HPDE6-E6E7 (cell line): ENCODE measurements at regions not wholly inside any gene's neighbourhood (a gene's known extent, or its start where the extent isn't known, plus 50 kb on each side); places are given as distances from the start of the nearest gene placed in this dataset.

Experiments used
- DNase-seq: peaks from one replicate; pipeline ENCODE4 v3.0.0; 2011; ENCODE audit warnings: missing footprints; ENCODE audit errors: extremely low spot score

DNA sequence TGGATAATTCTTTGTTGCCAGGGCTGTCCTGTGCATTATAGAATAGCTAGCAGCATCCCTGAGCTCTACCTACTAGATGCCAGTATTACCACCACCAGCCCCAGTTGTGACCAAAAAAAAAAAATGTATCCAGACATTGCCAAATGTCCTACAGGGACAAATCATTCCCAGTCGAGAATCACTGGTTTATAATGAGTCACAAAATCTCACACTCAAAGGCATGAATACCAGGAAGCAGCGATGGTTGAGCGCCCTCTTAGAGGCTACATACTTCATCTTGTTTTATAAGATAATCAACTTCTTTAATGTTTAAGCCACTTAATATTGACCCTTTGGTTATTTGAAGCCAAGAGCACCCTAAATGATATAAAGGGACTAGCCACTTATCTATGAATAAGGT lies 297.3 kb downstream of the DHX15 start:
- no peak for DNase-seq

DNA sequence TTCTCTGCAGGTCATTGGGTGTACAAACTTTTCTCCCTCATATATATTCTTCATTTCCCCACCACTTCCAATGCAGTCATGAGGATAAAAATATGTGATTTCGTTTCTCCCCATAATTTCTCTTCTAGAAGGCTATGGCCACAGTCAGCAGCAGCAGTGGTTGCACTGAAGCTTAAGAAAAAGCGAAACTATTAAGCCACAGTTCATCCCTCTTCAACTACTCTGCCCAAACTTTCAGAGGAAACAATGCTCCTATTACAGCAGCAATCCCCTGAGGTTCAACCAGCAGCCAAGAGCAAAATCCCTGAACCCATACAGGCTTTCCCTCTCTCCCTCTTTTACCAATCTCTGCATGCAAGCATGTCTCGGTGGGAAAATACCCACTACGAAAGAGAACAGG lies 298.6 kb downstream of the DHX15 start:
- no peak for DNase-seq

DNA sequence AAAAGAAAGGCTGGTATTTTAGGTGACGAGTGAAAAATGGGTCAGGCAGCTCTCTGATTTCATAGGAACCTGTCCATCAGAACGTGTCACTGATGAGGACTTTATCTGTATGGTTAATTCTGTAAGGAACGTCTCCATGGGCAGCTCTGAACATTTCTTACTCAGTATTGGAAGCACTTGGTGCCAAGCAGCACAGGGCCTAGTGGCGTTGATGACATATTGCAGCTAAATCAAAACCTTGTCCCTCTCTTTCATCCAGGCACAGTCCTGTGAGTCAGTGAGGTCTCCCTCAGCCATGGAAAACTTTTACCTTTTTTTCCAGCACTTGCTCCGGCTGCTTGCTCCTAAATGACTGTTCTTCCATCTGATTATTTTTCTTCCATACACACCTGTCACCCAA lies 301.9 kb downstream of the DHX15 start:
- DNase-seq, result no peak

DNA sequence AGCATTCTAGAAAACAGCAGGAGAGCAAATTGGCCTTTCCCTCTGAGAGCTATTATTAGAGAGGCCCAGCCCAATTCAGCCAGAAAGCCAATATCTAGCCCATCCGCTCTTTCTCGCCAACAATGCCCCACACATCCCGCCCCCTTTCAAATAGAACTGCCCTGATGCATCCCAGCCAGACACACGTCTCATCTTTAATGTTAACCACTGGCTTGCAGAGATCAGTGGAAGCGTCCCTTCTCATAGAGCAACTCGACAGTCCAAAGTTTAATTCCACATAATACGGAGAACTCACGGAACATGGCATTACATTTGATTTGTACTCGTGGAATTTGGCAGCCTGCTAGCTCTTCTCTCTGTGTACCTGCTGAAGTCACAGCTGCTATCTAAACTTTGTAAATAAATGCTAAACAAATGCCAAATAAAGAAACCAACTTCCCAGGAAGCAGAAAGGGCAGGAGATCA lies 304.4 kb downstream of the DHX15 start:
- no peak for DNase-seq

DNA sequence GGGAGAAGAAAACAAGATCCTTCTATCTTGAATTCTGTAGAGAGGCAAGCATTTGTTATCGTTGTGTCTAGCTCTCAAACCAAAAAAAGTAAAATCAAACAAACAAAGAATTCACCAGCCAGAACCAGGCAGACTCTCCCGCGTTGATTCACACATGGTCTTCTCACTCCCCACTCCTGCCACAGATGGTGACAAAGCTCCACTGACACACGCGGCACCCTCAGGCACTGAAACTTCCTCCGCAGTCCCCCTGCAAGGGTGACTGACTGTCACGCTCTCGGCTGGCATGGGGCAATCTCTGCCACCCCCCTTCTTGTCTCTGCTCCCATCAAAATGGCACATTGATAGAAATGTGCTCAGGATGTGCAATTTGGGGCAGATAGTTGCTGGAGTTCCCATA lies 304.9 kb downstream of the DHX15 start:
- DNase-seq, result no peak

DNA sequence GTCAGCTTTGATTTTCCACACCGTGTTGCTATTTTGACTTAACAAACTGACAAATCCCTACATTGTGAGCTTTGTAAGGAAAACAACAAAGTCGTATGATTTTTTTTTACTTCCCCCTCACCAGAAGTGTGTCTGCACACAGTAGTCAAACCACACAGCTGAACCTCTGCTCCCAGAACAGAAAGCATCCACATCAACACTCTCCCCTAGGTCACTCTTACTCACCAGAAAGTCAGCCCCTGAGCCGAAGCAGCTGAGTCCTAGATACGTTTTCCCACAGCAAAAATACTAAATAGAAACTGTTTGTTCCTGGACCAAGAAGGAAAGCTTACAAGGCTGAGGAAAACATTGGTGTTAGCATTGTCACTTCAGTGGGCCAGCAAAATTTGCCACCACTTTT lies 305.7 kb downstream of the DHX15 start:
- DNase-seq, result no peak

DNA sequence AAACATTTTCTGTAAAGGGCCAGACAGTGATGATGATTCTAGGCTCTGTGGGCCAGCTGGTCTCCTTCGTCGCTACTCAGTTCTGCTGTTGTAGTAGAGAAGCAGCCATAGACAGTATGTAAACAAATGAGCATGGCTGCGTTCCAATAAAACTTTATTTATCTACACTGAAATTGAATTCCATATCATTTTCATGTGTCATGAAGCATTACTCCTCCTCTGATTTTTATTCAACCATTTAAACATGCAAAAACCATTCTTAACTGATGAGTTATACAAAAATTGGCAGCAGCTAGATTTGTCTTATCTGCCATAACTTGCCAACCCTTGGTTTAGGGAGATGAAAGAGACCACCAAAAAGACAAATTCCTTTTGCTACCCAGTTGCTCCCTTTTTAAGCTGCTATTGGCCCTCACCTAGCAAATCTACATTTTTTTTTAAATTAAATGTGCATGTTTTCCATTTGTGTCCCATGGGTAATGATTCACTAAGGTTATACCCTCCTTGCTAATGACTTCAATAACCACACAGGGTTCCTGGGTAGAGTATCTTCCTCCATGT lies 309.9 kb downstream of the DHX15 start:
- no peak for DNase-seq

DNA sequence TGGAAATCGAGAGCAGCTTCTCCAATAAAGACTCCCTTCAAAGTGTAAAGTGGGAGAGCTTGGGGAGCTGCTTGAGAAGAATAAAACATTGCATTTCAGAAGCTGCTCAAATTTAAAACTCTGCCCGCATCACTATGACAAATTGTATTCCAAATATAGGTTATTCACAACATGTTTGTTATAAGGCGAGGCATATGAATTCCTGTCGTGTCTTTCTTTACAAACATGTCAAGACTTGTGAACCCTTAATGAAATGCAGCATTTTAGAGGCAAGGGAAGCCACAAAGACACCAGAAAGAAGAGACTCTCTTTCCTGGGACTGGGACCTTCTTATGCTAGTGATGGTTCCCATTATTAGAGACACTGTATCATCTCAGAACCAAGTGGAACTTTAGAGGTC lies 311.2 kb downstream of the DHX15 start:
- peak; percentile 11 for DNase-seq

DNA sequence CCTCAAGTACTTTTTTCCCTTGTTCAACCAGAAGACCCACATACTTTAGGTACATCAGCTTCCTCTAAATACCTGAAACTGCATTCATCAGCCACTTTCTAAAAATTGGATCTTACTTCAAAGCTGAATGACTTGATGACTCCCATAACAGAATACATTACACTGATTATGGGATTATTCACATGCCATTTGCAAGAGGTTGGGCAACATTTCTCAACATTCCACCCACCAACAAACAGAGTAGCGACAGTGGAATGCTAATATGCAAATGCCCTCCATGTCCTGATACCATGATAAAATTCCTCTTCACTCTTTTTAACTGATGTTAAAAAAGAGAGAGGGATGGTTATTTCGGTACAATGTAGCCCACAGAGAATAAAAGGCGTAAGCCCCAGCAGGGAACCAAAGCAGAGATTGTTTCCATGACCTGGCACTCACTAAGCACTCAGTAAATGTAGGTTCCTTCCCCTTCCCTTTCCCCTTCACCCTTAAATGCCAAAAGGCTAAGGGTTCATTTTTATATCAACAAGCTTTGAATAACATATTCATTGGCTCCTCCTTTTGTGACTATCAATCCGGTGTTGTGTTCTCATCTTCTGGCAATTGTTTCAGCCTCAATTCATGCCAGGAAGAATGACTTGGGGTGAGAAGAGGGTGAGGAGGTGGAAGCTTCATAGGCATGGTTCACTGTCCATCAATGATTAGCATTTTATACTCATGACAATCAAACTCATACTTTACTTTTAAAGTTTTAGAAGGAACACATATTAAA lies 317.2 kb downstream of the DHX15 start:
- DNase-seq, result no peak

DNA sequence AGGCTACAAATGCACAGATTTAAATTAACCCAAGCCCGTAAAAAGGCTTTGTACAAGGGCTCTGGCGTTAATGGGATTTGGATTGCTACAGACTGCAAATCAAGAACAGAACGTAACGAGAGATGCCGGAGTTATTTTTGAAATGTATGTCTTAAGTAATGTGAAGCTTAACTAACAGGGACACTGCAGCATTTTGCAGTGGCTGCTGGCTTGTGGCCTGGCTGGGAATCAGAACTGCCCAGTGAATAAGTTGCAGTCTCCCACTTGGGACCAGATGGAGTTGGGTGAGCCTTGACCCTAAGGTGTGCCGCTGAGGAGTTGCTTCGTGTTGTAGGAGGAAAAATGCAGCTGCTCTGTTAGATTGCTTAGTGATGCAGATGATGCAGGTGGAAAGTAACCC lies 318.4 kb downstream of the DHX15 start:
- DNase-seq, result no peak

DNA sequence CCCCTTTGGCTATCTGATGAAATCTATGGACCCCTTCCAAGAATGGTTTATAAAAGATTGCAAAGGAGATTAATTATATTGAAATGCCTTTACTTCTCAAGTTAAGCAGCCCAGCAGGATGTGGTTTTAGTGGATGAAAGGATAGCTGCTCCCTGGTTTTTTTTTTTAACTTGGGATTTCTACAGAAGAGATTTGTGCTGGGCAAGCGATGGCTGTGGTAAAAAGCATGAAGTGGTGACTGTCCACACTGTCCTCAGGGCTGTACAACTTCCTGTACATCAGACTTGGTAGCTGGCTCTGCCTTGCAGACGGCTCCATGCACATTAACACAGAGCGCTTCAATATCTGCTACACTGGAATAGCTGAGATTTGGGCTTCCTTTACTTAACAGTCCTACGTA lies 321.7 kb downstream of the DHX15 start:
- DNase-seq, result no peak

DNA sequence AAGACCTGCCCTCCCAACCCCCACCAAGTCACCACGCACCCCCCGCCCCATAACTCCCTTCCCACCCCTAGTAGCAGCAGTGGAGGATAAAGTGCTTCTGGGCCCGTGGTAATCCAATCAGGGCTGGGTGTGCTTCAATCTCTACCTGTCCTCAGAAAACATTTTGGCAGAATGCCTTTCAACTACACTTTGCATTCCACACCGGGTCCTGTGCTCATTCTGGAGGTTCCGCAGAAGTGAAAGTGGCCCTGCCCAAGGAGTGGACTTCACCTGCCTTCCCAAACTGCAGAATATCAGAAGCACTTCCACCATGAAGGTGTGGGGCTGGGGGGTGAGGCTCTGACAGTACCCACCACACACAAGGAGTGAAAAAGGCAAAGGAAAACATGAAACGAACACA lies 322.3 kb downstream of the DHX15 start:
- DNase-seq, result no peak

DNA sequence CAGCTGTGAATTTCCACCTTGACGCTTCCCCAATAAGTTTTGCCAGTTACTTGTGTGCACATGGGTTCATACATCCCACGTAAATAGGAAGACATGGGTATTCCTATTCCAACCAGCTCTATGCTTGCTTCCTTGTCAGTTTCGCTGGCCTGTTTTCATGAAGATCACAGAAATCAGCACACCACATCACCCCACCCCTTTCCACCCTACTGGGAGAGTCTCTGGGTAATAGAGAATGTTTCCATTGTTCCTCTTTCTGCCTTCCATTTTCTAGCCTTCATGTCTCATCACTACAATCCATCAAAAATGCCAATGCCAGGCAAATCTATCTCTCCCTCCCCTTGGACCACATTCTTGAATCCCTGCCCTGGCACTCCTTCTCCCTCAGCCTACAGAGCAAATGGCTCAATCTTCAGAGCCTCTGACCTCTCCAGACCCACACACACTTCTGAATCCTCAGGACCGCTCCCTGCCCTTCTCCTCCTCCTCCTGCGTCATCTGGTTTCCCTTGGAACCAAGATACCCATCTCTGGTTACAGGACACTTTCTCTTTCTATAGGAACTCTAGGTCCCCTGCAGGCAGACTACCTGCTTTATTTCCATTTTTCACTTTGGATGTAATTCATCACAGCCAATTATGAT lies 323.3 kb downstream of the DHX15 start:
- DNase-seq, result no peak

DNA sequence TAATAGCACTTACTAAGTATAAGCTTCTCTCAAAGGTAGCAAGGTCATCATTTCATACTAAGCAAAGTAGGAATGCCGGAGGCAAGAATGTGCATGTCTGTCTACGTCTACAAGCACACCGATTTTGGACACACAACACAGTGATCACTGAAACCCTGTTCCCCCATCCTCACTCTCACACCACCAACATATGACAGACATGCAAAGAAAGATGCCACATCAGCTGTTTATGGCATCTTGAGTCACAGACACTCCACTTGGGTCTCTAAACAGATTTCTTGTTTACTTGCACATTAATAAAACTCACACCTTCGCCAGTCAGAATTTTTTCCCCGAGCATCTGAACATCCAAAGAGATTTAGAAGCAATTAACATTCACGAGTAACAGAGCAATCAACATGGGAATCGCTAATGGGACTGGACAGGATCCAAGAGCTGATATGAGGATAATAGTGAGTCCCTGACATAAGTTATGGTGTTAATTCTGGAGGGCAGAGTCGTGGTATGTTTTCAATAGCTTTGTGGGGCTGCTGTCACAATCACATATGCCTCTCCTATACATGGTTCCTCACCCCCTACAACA lies 324.1 kb downstream of the DHX15 start:
- DNase-seq, result no peak

DNA sequence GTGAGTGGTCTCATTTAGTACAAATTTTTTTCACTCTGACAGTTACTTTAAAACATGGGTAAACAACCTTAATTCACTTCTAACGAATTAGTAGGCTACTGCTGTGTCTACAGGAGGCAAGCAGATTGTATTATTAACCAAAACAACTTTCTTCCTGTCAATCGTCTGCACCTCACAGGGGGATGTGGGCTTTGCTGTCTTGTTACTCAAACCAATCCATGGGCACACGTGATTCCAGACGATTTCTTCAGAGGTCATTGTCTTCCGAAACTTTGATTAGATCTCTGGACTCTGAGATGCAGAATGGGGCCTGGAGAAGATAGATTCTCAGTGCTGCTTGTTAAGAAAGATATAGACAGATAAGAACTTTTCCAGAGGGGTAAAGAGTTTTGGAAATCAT lies 327.8 kb downstream of the DHX15 start:
- DNase-seq, result no peak

DNA sequence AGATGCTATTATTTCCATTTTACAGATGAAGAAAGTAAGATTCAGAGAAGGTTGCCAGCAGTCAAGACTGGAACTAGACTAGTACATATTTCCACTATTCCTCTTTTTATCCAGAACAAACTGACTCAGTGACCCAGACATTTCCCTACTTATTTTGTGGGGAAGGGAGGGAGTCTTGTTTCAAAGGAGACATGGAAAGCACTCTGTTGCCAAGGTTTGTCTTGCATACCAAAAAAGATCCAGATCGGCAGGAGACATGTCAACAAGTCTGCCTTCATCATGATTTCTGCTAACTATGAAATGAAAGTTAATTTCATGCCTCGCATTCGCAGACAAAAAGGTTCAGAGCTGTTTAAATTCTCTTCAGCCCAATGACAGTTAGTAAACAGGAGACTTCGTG lies 328.3 kb downstream of the DHX15 start:
- DNase-seq, result no peak

DNA sequence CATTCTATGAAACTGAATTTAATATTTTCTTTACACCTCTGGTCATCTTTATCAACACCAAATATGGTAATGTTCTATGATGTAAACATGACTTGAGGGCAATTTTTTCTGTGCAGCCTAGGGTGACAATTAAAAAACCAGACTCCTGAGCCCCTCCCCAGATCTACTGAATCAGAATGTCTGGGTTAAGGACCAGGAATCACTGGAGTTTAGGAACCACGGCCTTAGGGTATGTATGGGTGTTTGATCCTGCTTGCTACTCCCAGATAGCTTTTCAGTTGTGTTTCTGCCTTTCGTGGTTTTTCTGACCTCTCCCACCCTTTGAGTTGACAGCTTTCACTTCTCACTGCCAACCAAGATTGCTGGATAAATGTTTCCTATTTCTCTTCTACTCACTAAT lies 332.2 kb downstream of the DHX15 start:
- DNase-seq, result no peak

DNA sequence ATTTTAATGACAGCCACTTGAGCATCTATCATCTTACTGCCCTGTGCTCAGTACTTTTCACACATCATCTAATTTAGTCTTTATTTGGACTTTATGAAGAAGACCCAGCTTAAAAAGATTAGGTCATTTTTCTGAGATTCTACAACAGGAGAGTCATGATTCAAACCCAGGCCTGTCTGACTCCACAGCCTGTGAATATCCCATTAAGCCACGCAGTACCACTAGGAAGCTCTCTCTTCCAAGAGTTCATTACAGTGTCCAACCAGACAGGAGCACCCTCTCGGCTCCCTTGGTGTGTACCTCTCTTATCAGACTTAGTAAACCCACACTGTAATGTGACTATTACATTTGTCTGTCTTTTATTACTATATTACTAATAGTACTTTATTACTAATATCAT lies 332.8 kb downstream of the DHX15 start:
- DNase-seq, result no peak

DNA sequence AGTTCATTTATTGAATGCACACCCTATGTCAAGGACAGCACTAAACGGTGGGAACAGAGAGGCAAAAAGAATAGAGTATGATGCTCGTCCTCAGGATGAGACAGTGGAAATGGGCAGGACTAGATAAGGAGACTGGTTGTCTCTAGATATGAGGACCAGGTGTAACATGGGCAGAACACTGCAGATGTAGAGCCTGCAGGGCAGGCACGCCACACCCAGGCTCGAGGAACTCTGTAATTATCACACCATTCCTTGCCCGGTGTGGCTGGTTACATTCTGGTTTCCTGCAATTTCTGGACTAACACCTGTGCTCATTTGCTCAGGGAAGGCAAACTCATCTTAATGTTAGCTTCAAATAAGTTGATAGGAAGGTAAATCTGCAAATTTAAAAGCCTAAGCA lies 334.4 kb downstream of the DHX15 start:
- DNase-seq, result no peak

DNA sequence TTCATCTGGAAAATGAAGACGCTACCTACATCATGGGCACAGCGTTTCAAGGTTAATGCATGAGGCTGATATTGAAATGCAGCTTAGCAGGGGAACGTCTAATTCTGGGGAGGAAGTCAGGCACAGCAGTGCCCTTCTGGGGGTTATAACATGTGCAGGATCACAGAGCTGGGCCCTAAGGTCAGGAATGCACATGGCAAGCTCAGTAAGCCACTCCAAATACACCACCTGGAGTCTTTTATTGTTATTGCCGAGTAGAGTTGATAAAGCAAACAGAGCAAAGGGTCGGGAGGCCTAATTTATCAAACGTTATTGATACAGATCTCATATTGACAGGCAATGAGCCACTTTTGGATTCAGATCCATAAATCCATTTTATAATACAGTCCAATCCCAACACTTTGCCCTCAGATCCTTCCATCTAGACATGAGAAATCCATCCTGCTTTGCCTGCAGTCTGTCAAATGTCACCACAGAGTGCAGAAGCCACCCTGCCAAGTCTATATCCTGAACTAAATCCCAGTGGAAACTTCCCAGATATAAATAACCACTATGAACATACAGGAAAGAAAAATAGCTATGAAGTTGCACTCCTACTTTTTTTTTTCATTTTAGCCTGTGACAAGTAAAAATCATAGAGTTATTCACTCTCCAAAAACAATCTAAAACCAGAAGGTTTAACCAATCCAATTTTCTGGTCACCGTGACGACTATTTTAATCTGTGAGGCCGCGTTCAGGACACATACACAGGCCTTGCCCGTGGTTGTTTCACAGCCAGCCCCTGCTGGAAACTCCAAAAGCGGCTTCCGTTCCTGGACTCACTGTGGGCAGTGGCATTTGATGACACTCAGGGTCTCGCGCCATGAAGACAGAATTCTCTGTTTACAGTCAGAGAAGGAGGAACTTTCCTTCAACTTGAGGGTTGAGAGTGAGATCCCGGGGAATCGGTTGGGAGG lies 335.4 kb downstream of the DHX15 start:
- DNase-seq, result no peak

DNA sequence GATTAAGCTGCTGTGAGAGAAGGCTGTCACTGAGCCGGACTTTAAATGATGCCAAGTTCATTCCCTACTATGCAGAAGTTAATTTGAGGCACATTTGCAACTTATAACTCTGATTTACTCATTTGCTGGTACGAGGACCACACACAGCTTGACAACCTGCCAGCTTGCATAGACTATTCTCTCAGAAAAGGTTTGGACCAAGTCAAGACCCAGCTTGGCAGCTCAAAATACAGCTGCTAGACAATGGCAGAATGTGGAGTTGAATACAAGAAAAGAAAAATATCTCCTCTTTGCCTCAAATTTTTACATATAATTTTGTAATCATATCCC lies 338.9 kb downstream of the DHX15 start:
- DNase-seq, result no peak
